ENCODE measurements at regions not wholly inside any gene's neighbourhood (a gene's known extent, or its start where the extent isn't known, plus 50 kb on each side); places are given as distances from the start of the nearest gene placed in this dataset.

- no peak overlapping the region for H3K27ac ChIP-seq (ENCODE audit: insufficient read depth, low read depth, low read length)
- POLR2A ChIA-PET = no interaction called here
- H3K79me2 ChIP-seq (ENCODE audit: control insufficient read depth, insufficient read depth, low read length) = no peaks in the 10 kb centered on the region
- H3K9me1 ChIP-seq (replicated peaks; ENCODE audit: control insufficient read depth, extremely low read depth, insufficient read depth, low read length) = no peaks in the 10 kb centered on the region
- H3K4me1 ChIP-seq (ENCODE audit: control insufficient read depth, extremely low read depth, insufficient read depth, low read length) = no peaks in the 10 kb centered on the region
- no peaks in the 10 kb centered on the region for H3K27me3 ChIP-seq (ENCODE audit: control insufficient read depth in 2 of 2, insufficient read depth in 2 of 2, low read length in 2 of 2)
- H2AFZ ChIP-seq (ENCODE audit: low read depth, low read length) = no peak overlapping the region
- no peaks in the 10 kb centered on the region for H3K9me3 ChIP-seq (replicated peaks; ENCODE audit: control insufficient read depth, insufficient read depth, low read length)
- no TSS peak for BruUV-seq (replicated peaks)
- no peaks in the 10 kb centered on the region for H4K20me1 ChIP-seq (replicated peaks; ENCODE audit: control insufficient read depth, extremely low read depth, insufficient read depth, low read length)
- CTCF ChIA-PET = no interaction called here
- DNase-seq (ENCODE audit: low read depth, low spot score) = peak; percentile 12
- H3K36me3 ChIP-seq (ENCODE audit: control insufficient read depth in 2 of 2, extremely low read depth in 1 of 2, insufficient read depth in 2 of 2, low read length in 2 of 2) = no peaks in the 10 kb centered on the region
- no peak overlapping the region for H3K9ac ChIP-seq (replicated peaks; ENCODE audit: extremely low read depth, insufficient read depth, low read length)
- dilution Hi-C loops (cut with MboI; ENCODE audit: extremely low pct_ligation_motif_present, low sequenced_read_pairs) = no loop called here
- TF ChIP-seq, protein P1, sequence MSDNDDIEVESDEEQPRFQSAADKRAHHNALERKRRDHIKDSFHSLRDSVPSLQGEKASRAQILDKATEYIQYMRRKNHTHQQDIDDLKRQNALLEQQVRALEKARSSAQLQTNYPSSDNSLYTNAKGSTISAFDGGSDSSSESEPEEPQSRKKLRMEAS (IDR thresholded peaks at IDR 0.05; ENCODE audit: insufficient read depth, insufficient read length) = no peak
- TF ChIP-seq CTCF (IDR thresholded peaks at IDR 0.05; ENCODE audit: extremely low read depth in 1 of 2, insufficient read depth in 1 of 2, low read depth in 1 of 2, low read length in 2 of 2) (no peak), JUN (IDR thresholded peaks at IDR 0.05; ENCODE audit: borderline replicate concordance, insufficient read depth, insufficient read length, low read depth) (no peak), FOS (IDR thresholded peaks at IDR 0.05; ENCODE audit: borderline replicate concordance, insufficient read depth, low read length) (no peak)
- H3K4me2 ChIP-seq (ENCODE audit: insufficient read depth, low read length) = no peak overlapping the region
- H3K4me3 ChIP-seq (replicated peaks in 1 of 3; ENCODE audit: insufficient read depth in 1 of 3, low read depth in 1 of 3, low read length in 3 of 3) = no peak overlapping the region
- no peak for FAIRE-seq
- intact Hi-C loops (cut with micrococcal nuclease) = loop anchor here (10.0 kb wide), 1 partner anchor 303 kb away; no protein-coding TSS in a partner anchor
Observed at GRCh38 chr5:125207856-125208255, 461.4 kb upstream of the ZNF608 start.

- ChIA-PET CTCF (interaction anchor here (0.9 kb wide), 1 partner anchor 11 kb away, joined by 3 read pairs; no protein-coding TSS in a partner anchor), POLR2A (no interaction called here)
- H4K20me1 ChIP-seq (replicated peaks; ENCODE audit: control insufficient read depth, extremely low read depth, insufficient read depth, low read length) = no peaks in the 10 kb centered on the region
- H3K9ac ChIP-seq (replicated peaks; ENCODE audit: extremely low read depth, insufficient read depth, low read length) = no peak overlapping the region
- H3K36me3 ChIP-seq (ENCODE audit: control insufficient read depth in 2 of 2, extremely low read depth in 1 of 2, insufficient read depth in 2 of 2, low read length in 2 of 2) = no peaks in the 10 kb centered on the region
- no TSS peak for BruUV-seq (replicated peaks)
- no peak overlapping the region for H2AFZ ChIP-seq (ENCODE audit: low read depth, low read length)
- DNase-seq (ENCODE audit: low read depth, low spot score) (no peak), FAIRE-seq (no peak)
- H3K9me3 ChIP-seq (replicated peaks; ENCODE audit: control insufficient read depth, insufficient read depth, low read length) = no peaks in the 10 kb centered on the region
- H3K79me2 ChIP-seq (ENCODE audit: control insufficient read depth, insufficient read depth, low read length) = no peaks in the 10 kb centered on the region
- H3K9me1 ChIP-seq (replicated peaks; ENCODE audit: control insufficient read depth, extremely low read depth, insufficient read depth, low read length) = no peaks in the 10 kb centered on the region
- no peak for TF ChIP-seq FOS (IDR thresholded peaks at IDR 0.05; ENCODE audit: borderline replicate concordance, insufficient read depth, low read length)
- TF ChIP-seq JUN (IDR thresholded peaks at IDR 0.05; ENCODE audit: borderline replicate concordance, insufficient read depth, insufficient read length, low read depth) = no peak
- TF ChIP-seq CTCF (IDR thresholded peaks at IDR 0.05; ENCODE audit: extremely low read depth in 1 of 2, insufficient read depth in 1 of 2, low read depth in 1 of 2, low read length in 2 of 2) = no peak
- TF ChIP-seq, protein P1 (IDR thresholded peaks at IDR 0.05; ENCODE audit: insufficient read depth, insufficient read length) = no peak
- no peak for TF ChIP-seq POLR2A (IDR thresholded peaks at IDR 0.05; ENCODE audit: low read depth, low read length)
- no peak for TF ChIP-seq GATA2 (IDR thresholded peaks at IDR 0.05; ENCODE audit: insufficient read depth, insufficient read length, low read depth, low read length)
- TF ChIP-seq MYC (IDR thresholded peaks at IDR 0.05; ENCODE audit: low read depth, low read length) = no peak
- TF ChIP-seq POLR2AphosphoS5 (IDR thresholded peaks at IDR 0.05; ENCODE audit: insufficient read depth, low read depth, low read length) = no peak
- no peak for TF ChIP-seq EZH2 (IDR thresholded peaks at IDR 0.05; ENCODE audit: borderline replicate concordance, low read depth, low read length, severe bottlenecking)
- dilution Hi-C loops (cut with MboI; ENCODE audit: extremely low pct_ligation_motif_present, low sequenced_read_pairs) (no loop called here), intact Hi-C loops (cut with micrococcal nuclease) (loop anchor here (10.0 kb wide), 1 partner anchor 305 kb away; no protein-coding TSS in a partner anchor)
- H3K4me1 ChIP-seq (ENCODE audit: control insufficient read depth, extremely low read depth, insufficient read depth, low read length) = no peaks in the 10 kb centered on the region
- H3K4me3 ChIP-seq (replicated peaks in 1 of 3; ENCODE audit: insufficient read depth in 1 of 3, low read depth in 1 of 3, low read length in 3 of 3) = no peak overlapping the region
- H3K27ac ChIP-seq (ENCODE audit: insufficient read depth, low read depth, low read length) = no peak overlapping the region
- no peak overlapping the region for H3K4me2 ChIP-seq (ENCODE audit: insufficient read depth, low read length)
- H3K27me3 ChIP-seq (ENCODE audit: control insufficient read depth in 2 of 2, insufficient read depth in 2 of 2, low read length in 2 of 2) = no peaks in the 10 kb centered on the region
Observed at GRCh38 chr5:125209650-125210049, 463.2 kb upstream of the ZNF608 start.

All from endothelial cell of umbilical vein (primary cell).